NCI-H128 (cell line): ENCODE measurements at regions not wholly inside any gene's neighbourhood (a gene's known extent, or its start where the extent isn't known, plus 50 kb on each side); places are given as distances from the start of the nearest gene placed in this dataset.
"Not testable (repeated sequence)": the region's sequence is repeated elsewhere in the genome, so short reads cannot be mapped to it uniquely, and the experiment has no call there.

Experiments used
- DNase-seq: peaks from one replicate; lab custom pipeline; 2025; ENCODE audit not compliant: unreplicated experiment; lab: John Stamatoyannopoulos, UW

GRCh38 chr11:37948258-37948657 is 1350.2 kb upstream of the RAG2 start:
- no peak for DNase-seq

GRCh38 chr11:37947821-37948220 is 1349.8 kb upstream of the RAG2 start:
- DNase-seq: no peak

- DNase-seq: no peak
These were observed 1348.2 kb upstream of the RAG2 start for GRCh38 chr11:37946155-37946766.

- DNase-seq: no peak
These were observed 1344.0 kb upstream of the RAG2 start for GRCh38 chr11:37942081-37942480.

- no peak for DNase-seq
These were observed 1331.1 kb upstream of the RAG2 start for GRCh38 chr11:37929100-37929653.

- no peak for DNase-seq
These were observed 1328.7 kb upstream of the RAG2 start for GRCh38 chr11:37926772-37927171.

GRCh38 chr11:37916331-37916730 is 1318.3 kb upstream of the RAG2 start:
- no peak for DNase-seq

- no peak for DNase-seq
These were observed 1316.8 kb upstream of the RAG2 start for GRCh38 chr11:37914859-37915258.

GRCh38 chr11:37908219-37908548 is 1310.1 kb upstream of the RAG2 start:
- no peak for DNase-seq

GRCh38 chr11:37907436-37908218 is 1309.6 kb upstream of the RAG2 start:
- DNase-seq: no peak

- no peak for DNase-seq
These were observed 1307.8 kb upstream of the RAG2 start for GRCh38 chr11:37905707-37906417.

GRCh38 chr11:37896016-37896415 is 1298.0 kb upstream of the RAG2 start:
- no peak for DNase-seq

GRCh38 chr11:37881741-37882140 is 1283.7 kb upstream of the RAG2 start:
- DNase-seq: no peak

- DNase-seq: no peak
These were observed 1263.6 kb upstream of the RAG2 start for GRCh38 chr11:37861671-37862070.

- not testable (repeated sequence) for DNase-seq
These were observed 1260.9 kb upstream of the RAG2 start for GRCh38 chr11:37858806-37859537.

GRCh38 chr11:37858398-37858797 is 1260.4 kb upstream of the RAG2 start:
- no peak for DNase-seq

- DNase-seq: no peak
These were observed 1259.7 kb upstream of the RAG2 start for GRCh38 chr11:37857726-37858125.

GRCh38 chr11:37849706-37850105 is 1251.7 kb upstream of the RAG2 start:
- no peak for DNase-seq

GRCh38 chr11:37843603-37844002 is 1245.6 kb upstream of the RAG2 start:
- DNase-seq: no peak

- DNase-seq: no peak
These were observed 1243.0 kb upstream of the RAG2 start for GRCh38 chr11:37841016-37841415.

- DNase-seq: not testable (repeated sequence)
These were observed 1242.3 kb upstream of the RAG2 start for GRCh38 chr11:37840345-37840744.
